Fibroblast of the aortic adventitia (primary cell): ENCODE measurements at regions not wholly inside any gene's neighbourhood (a gene's known extent, or its start where the extent isn't known, plus 50 kb on each side); places are given as distances from the start of the nearest gene placed in this dataset.

Experiments used
- DNase-seq: peaks from one replicate; pipeline ENCODE4 v3.0.0-alpha.2; 2010; ENCODE audit warnings: low read depth
- H3K4me3 ChIP-seq: 2 replicates; pipeline ENCODE4 v1.5.1; 2011; ENCODE audit warnings: low read depth, mild to moderate bottlenecking, control low read depth, low read length, moderate library complexity
- CTCF ChIP-seq: IDR thresholded peaks from 2 replicates; pipeline ENCODE4 v1.5.1; 2011; ENCODE audit warnings: mild to moderate bottlenecking, low read length, control low read depth, inconsistent platforms; ENCODE audit not compliant: insufficient read depth

GRCh38 chr5:154140381-154140780 lies 50.2 kb upstream of the GALNT10 start:
- DNase-seq, result no peak
- TF ChIP-seq CTCF, result no peak
- H3K4me3 ChIP-seq, result no peak overlapping the region
